ENCODE measurements at regions not wholly inside any gene's neighbourhood (a gene's known extent, or its start where the extent isn't known, plus 50 kb on each side); places are given as distances from the start of the nearest gene placed in this dataset.
"Not testable (repeated sequence)": the region's sequence is repeated elsewhere in the genome, so short reads cannot be mapped to it uniquely, and the experiment has no call there.

DNA sequence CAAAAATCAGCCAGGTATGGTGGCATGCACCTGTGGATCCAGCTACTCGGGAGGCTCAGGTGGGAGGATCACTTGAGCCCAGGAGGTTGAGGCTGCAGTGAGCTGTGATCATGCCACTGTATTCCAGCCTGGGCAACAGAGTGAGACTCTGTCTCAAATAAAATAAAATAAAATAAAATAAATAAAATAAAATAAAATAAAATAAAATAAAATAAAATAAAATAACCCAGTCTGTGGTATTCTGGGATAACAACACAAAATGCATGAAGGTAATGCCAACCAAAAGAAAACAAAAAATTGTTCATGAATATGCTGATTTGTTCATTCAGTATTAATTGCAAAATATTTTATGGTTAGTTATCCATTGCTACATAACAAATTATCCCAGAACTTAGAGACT lies 54.4 kb upstream of the HPDL start:
- TF ChIP-seq, protein P1, sequence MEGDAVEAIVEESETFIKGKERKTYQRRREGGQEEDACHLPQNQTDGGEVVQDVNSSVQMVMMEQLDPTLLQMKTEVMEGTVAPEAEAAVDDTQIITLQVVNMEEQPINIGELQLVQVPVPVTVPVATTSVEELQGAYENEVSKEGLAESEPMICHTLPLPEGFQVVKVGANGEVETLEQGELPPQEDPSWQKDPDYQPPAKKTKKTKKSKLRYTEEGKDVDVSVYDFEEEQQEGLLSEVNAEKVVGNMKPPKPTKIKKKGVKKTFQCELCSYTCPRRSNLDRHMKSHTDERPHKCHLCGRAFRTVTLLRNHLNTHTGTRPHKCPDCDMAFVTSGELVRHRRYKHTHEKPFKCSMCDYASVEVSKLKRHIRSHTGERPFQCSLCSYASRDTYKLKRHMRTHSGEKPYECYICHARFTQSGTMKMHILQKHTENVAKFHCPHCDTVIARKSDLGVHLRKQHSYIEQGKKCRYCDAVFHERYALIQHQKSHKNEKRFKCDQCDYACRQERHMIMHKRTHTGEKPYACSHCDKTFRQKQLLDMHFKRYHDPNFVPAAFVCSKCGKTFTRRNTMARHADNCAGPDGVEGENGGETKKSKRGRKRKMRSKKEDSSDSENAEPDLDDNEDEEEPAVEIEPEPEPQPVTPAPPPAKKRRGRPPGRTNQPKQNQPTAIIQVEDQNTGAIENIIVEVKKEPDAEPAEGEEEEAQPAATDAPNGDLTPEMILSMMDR (conservative IDR thresholded peaks at IDR 0.05 in 1 of 2, IDR thresholded peaks at IDR 0.05 in 1 of 2; ENCODE audit: low read depth in 1 of 2, low read length in 2 of 2) = not testable (repeated sequence)
- TF ChIP-seq EZH2 (IDR thresholded peaks at IDR 0.05; ENCODE audit: low read length, missing control alignments) = not testable (repeated sequence)
